Left lung (tissue), 4 donors: ENCODE measurements at regions not wholly inside any gene's neighbourhood (a gene's known extent, or its start where the extent isn't known, plus 50 kb on each side); places are given as distances from the start of the nearest gene placed in this dataset.

Experiments used
- ATAC-seq: fragments of 200-7000 bp; cut with Tn5 transposase; one replicate; pipeline ENCODE4 v1.9.1; 2020; ENCODE audit warnings: moderate library complexity
- DNase-seq, 4 donors: peaks; one replicate each; pipeline ENCODE4 v3.0.0-alpha.2; 2013 to 2020
- H3K27ac ChIP-seq, 2 donors: fragments of 200-600 bp; sonication (generic) in 1 of 2; one replicate each; pipeline versions ENCODE4 v1.5.0 to v1.8.0; 2020 to 2021
- H3K27me3 ChIP-seq, 2 donors: fragments of 200-600 bp; sonication (generic) in 1 of 2; one replicate each; pipeline versions ENCODE4 v1.5.0 to v1.8.0; 2020 to 2021
- H3K36me3 ChIP-seq, 2 donors: fragments of 200-600 bp; sonication (generic) in 1 of 2; one replicate each; pipeline versions ENCODE4 v1.5.0 to v1.8.0; 2020 to 2021
- H3K4me1 ChIP-seq, 2 donors: fragments of 200-600 bp; one replicate each; pipeline ENCODE4 v1.8.0; 2021
- H3K4me3 ChIP-seq, 2 donors: fragments of 200-600 bp; sonication (generic) in 1 of 2; one replicate each; pipeline versions ENCODE4 v1.5.0 to v1.8.0; 2020 to 2021; ENCODE audit warnings: mild to moderate bottlenecking in 1 of 2
- H3K9me3 ChIP-seq, 2 donors: fragments of 200-600 bp; sonication (generic) in 1 of 2; one replicate each; pipeline versions ENCODE4 v1.5.0 to v1.8.0; 2020 to 2021
- intact Hi-C, 2 donors: fragments of 100-400 bp; cut with DNase I; formaldehyde crosslinking; loops; one replicate each; pipeline versions ENCODE4 v1.11.2 to v1.14.2; 2022
- TF ChIP-seq, protein P1 (sequence below), 2 donors: fragments of 200-600 bp; sonication (generic) in 1 of 2; IDR thresholded peaks; one replicate each; pipeline versions ENCODE4 v1.5.0 to v1.8.0; 2021; ENCODE audit warnings: antibody characterized with exemption in 2 of 2
- donor health status: DM: no; HTN: yes; CAD: no.
- donor health status: DM: no; HTN: no; CAD: no.

DNA sequence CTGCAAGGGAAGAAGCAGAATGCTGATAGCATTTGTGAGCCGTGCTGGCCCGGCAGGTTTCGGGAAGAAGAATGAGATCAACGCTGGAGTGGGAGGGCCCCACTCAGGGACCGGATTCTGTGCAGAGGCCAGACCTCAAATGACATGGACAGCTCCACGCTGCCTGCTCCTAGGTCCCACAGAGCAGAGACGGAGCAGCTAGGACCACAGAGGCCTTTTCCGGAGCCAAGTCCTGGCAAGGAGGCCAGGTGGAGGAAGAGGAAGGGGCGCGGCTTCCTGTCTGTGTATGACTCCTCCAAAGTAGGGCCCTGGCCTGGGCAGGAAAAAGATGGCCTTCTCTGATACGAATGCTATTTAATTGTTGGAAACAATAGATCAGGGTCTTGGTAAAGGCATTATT, 139.9 kb downstream of the LRRC30 start:
- peak overlapping the region; percentile 48 to 78 for H3K27ac ChIP-seq
- peak in 3 of 4 donors; percentile 11 to 51 (median 43) for DNase-seq

DNA sequence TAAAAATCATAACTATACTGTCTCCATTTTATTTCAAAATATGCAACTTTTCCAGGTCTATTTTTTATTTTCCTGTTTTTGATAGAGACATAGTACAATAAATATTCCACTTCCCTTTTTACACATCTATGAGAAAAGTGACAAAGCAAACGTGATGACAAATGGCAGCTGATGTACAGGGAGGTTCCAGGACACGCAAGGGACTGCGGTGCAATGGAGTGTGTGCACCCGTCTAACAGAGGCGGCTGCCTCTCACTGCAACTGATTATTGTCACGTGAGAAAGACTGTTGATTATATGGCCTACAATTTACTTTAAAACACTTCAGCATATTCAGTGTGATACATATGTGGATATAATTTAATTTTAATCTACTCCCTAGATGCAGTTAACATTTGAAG, 142.6 kb downstream of the LRRC30 start:
- TF ChIP-seq, protein P1, sequence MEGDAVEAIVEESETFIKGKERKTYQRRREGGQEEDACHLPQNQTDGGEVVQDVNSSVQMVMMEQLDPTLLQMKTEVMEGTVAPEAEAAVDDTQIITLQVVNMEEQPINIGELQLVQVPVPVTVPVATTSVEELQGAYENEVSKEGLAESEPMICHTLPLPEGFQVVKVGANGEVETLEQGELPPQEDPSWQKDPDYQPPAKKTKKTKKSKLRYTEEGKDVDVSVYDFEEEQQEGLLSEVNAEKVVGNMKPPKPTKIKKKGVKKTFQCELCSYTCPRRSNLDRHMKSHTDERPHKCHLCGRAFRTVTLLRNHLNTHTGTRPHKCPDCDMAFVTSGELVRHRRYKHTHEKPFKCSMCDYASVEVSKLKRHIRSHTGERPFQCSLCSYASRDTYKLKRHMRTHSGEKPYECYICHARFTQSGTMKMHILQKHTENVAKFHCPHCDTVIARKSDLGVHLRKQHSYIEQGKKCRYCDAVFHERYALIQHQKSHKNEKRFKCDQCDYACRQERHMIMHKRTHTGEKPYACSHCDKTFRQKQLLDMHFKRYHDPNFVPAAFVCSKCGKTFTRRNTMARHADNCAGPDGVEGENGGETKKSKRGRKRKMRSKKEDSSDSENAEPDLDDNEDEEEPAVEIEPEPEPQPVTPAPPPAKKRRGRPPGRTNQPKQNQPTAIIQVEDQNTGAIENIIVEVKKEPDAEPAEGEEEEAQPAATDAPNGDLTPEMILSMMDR (IDR thresholded peaks at IDR 0.05): no peak
- Histone ChIP-seq H3K27ac (no peak overlapping the region), H3K36me3 (no peaks in the 10 kb centered on the region), H3K9me3 (peaks cover 0 to 14% of the 10 kb centered on the region in 2 donors), H3K27me3 (no peaks in the 10 kb centered on the region), H3K4me3 (no peak overlapping the region), H3K4me1 (peaks cover 0 to 13% of the 10 kb centered on the region in 2 donors)
- DNase-seq: no peak
- intact Hi-C loops: no loop called here
- no peak for ATAC-seq

More for the DNA sequence above, 139.9 kb downstream of the LRRC30 start:
- TF ChIP-seq, protein P1 (IDR thresholded peaks at IDR 0.05): no peak
- H3K27me3 ChIP-seq: no peaks in the 10 kb centered on the region
- ATAC-seq: peak; percentile 69
- no peak overlapping the region for H3K4me3 ChIP-seq
- intact Hi-C loops: no loop called here
- H3K9me3 ChIP-seq: peaks cover 0 to 2% of the 10 kb centered on the region in 2 donors
- no peaks in the 10 kb centered on the region for H3K36me3 ChIP-seq
- peaks cover 0 to 16% of the 10 kb centered on the region in 2 donors for H3K4me1 ChIP-seq

DNA sequence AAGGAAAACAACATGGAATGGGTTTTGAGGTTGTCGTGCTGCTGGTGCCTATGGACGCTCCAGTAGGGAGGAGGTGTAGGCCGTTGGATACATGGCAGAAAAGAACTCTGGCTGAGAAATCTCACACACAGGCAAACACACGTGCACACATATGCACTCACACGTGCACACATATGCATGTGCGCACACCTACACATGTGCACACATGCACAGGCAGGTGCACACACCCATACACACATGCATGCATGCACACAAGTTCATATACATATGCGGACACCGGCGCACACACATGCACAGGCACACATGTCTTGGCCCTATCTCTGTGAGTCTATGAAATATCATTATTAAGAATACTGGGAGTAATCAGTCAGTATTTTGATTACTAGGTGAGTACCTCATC, 150.4 kb downstream of the LRRC30 start:
- DNase-seq (no peak), ATAC-seq (no peak)
- H3K4me3 ChIP-seq: no peak overlapping the region
- H3K27me3 ChIP-seq: no peaks in the 10 kb centered on the region
- no peaks in the 10 kb centered on the region for H3K36me3 ChIP-seq
- intact Hi-C loops: no loop called here
- peaks cover 0 to 12% of the 10 kb centered on the region in 2 donors for H3K9me3 ChIP-seq
- TF ChIP-seq, protein P1 (IDR thresholded peaks at IDR 0.05): no peak
- H3K27ac ChIP-seq: no peak overlapping the region
- no peaks in the 10 kb centered on the region for H3K4me1 ChIP-seq

DNA sequence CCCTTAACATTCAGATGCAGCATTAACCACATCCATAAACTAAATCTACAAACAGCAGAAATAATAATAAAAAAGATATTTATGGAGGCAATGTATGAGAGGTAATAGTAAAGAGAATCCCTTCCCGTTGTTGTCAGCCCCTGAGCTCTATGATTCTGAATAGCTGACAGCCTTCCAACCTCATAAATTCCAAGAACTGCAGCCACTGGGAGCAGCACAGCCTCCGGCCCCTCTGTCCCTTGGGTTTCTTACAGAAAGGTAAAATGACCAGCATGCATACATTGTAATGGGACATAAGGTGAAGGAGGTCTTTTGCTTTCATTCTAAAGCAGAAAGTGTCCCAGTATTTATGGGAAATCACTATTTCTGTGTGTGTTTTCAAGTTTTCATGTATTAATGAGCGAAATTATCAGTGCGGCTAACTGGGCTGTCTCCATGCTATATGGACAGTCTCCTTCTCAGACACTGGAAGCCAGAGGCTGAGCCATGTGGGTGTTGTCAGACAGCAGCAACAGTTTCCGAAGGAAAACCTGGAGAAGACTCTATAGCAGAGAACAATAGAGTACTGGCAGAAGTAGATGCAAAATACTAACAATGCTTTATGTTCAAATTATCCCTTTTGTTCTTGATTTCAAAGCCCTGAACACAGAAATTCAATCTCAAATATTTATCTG, 151.6 kb downstream of the LRRC30 start:
- ATAC-seq: no peak

More for the DNA sequence above, 151.6 kb downstream of the LRRC30 start:
- Histone ChIP-seq H3K36me3 (no peaks in the 10 kb centered on the region), H3K4me1 (no peaks in the 10 kb centered on the region), H3K4me3 (no peak overlapping the region), H3K9me3 (peaks cover 0 to 3% of the 10 kb centered on the region in 2 donors), H3K27me3 (no peaks in the 10 kb centered on the region), H3K27ac (peak overlapping the region in 1 of 2 donors; percentile 41)
- intact Hi-C loops: no loop called here
- TF ChIP-seq, protein P1 (IDR thresholded peaks at IDR 0.05): no peak
- DNase-seq: no peak
